Left lung (tissue), 4 donors: ENCODE measurements at regions not wholly inside any gene's neighbourhood (a gene's known extent, or its start where the extent isn't known, plus 50 kb on each side); places are given as distances from the start of the nearest gene placed in this dataset.

Source experiments
- ATAC-seq: fragments of 200-7000 bp; cut with Tn5 transposase; one replicate; pipeline ENCODE4 v1.9.1; 2020; ENCODE audit warnings: moderate library complexity
- DNase-seq, 4 donors: peaks; one replicate each; pipeline ENCODE4 v3.0.0-alpha.2; 2013 to 2020
- H3K27ac ChIP-seq, 2 donors: fragments of 200-600 bp; sonication (generic) in 1 of 2; one replicate each; pipeline versions ENCODE4 v1.5.0 to v1.8.0; 2020 to 2021
- H3K27me3 ChIP-seq, 2 donors: fragments of 200-600 bp; sonication (generic) in 1 of 2; one replicate each; pipeline versions ENCODE4 v1.5.0 to v1.8.0; 2020 to 2021
- H3K36me3 ChIP-seq, 2 donors: fragments of 200-600 bp; sonication (generic) in 1 of 2; one replicate each; pipeline versions ENCODE4 v1.5.0 to v1.8.0; 2020 to 2021
- H3K4me1 ChIP-seq, 2 donors: fragments of 200-600 bp; one replicate each; pipeline ENCODE4 v1.8.0; 2021
- H3K4me3 ChIP-seq, 2 donors: fragments of 200-600 bp; sonication (generic) in 1 of 2; one replicate each; pipeline versions ENCODE4 v1.5.0 to v1.8.0; 2020 to 2021; ENCODE audit warnings: mild to moderate bottlenecking in 1 of 2
- H3K9me3 ChIP-seq, 2 donors: fragments of 200-600 bp; sonication (generic) in 1 of 2; one replicate each; pipeline versions ENCODE4 v1.5.0 to v1.8.0; 2020 to 2021
- intact Hi-C, 2 donors: fragments of 100-400 bp; cut with DNase I; formaldehyde crosslinking; loops; one replicate each; pipeline versions ENCODE4 v1.11.2 to v1.14.2; 2022
- TF ChIP-seq, protein P1 (sequence below), 2 donors: fragments of 200-600 bp; sonication (generic) in 1 of 2; IDR thresholded peaks; one replicate each; pipeline versions ENCODE4 v1.5.0 to v1.8.0; 2021; ENCODE audit warnings: antibody characterized with exemption in 2 of 2
- donor health status: DM: no; HTN: yes; CAD: no.
- donor health status: DM: no; HTN: no; CAD: no.

DNA sequence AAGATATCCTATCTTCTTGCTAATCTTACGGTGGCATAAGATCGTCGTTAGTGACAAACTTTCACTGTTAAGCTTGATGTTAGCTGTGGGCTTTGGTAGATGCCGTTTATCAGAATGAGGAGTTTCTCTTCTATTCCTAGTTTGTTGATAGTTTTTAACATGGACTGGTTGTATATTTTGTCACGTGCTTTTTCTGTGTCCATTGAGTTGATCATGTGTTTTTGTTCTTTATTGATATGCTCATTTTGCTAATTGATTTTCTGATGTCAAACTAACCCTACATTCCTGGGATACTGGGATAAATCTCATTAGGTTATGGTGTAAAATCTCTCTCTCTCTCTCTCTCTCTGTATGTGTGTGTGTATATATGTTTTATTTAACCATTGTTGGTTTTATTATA is 545.1 kb downstream of the AACS start:
- H3K4me3 ChIP-seq, result no peak overlapping the region
- H3K27me3 ChIP-seq, result no peaks in the 10 kb centered on the region
- H3K27ac ChIP-seq, result no peak overlapping the region
- intact Hi-C loops, result no loop called here
- ATAC-seq, result no peak
- TF ChIP-seq, protein P1, sequence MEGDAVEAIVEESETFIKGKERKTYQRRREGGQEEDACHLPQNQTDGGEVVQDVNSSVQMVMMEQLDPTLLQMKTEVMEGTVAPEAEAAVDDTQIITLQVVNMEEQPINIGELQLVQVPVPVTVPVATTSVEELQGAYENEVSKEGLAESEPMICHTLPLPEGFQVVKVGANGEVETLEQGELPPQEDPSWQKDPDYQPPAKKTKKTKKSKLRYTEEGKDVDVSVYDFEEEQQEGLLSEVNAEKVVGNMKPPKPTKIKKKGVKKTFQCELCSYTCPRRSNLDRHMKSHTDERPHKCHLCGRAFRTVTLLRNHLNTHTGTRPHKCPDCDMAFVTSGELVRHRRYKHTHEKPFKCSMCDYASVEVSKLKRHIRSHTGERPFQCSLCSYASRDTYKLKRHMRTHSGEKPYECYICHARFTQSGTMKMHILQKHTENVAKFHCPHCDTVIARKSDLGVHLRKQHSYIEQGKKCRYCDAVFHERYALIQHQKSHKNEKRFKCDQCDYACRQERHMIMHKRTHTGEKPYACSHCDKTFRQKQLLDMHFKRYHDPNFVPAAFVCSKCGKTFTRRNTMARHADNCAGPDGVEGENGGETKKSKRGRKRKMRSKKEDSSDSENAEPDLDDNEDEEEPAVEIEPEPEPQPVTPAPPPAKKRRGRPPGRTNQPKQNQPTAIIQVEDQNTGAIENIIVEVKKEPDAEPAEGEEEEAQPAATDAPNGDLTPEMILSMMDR (IDR thresholded peaks at IDR 0.05), result no peak
- no peaks in the 10 kb centered on the region for H3K9me3 ChIP-seq
- no peaks in the 10 kb centered on the region for H3K36me3 ChIP-seq
- DNase-seq, result no peak
- H3K4me1 ChIP-seq, result no peaks in the 10 kb centered on the region

DNA sequence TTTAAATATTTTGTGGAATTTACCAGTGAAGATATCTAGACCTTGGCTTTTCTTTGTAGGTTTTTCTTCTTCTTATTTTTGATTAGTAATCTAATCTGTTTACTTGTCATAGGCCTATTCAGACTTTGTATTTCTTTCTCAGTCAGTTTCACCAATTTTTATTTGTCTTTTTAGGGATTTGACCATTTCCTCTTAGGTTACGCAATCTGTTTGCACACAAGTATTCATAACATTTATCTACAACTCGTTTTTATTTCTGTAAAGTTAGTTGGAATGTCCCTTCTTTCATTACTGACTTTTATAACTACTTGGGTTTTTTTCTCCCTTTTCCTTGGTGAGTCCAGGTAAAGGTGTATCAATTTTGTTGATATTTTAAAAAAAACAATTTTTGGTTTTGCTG is 545.7 kb downstream of the AACS start:
- H3K27me3 ChIP-seq, result no peaks in the 10 kb centered on the region
- no peaks in the 10 kb centered on the region for H3K9me3 ChIP-seq
- DNase-seq, result no peak
- no peaks in the 10 kb centered on the region for H3K4me1 ChIP-seq
- ATAC-seq, result no peak
- intact Hi-C loops, result no loop called here
- no peak overlapping the region for H3K4me3 ChIP-seq
- TF ChIP-seq, protein P1 (IDR thresholded peaks at IDR 0.05), result no peak
- no peak overlapping the region for H3K27ac ChIP-seq
- no peaks in the 10 kb centered on the region for H3K36me3 ChIP-seq

DNA sequence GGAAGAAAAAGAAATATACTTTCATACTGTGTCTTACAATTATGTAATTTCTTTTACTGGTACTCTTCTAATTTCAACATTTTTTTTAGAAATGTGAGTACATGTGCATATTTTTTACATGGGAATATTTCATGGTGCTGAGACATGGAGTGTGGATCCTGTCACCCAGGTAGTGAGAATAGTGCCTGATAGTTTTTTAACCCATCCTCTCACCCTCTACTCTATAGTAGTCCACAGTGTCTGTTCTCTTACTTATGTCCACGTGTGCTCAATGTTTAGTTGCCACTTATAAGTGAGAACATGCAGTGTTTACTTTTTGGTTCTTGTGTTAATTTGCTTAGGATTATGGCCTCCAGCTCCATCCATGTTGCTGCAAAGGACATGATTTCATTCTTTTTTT is 548.8 kb downstream of the AACS start:
- Histone ChIP-seq H3K4me1 (no peaks in the 10 kb centered on the region), H3K9me3 (peaks cover 0 to 6% of the 10 kb centered on the region in 2 donors), H3K36me3 (no peaks in the 10 kb centered on the region), H3K4me3 (no peak overlapping the region), H3K27me3 (no peaks in the 10 kb centered on the region), H3K27ac (no peak overlapping the region)
- ATAC-seq, result no peak
- no peak for DNase-seq
- TF ChIP-seq, protein P1 (IDR thresholded peaks at IDR 0.05), result no peak
- intact Hi-C loops, result no loop called here

DNA sequence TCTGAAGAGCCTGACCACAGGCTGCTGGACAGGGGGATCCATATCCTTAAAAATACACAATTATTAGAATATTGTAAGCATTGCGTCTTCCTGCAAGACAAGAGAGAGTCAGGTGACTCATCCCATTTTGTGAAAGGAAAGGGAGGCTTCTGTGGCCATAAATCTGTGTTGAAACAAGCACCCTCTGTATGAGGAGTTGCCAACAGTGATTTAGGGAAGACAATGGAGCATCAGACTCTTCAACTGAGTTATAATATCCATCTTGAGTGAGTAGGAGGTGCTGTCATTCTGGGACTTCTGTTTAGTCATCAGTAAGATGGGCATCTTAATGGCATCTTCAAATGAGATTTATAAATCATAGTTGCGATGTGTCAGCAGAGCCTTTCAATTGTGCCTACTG is 554.5 kb downstream of the AACS start:
- intact Hi-C loops, result no loop called here
- H3K4me1 ChIP-seq, result no peaks in the 10 kb centered on the region
- no peak overlapping the region for H3K4me3 ChIP-seq
- no peaks in the 10 kb centered on the region for H3K27me3 ChIP-seq
- TF ChIP-seq, protein P1 (IDR thresholded peaks at IDR 0.05), result no peak
- H3K27ac ChIP-seq, result no peak overlapping the region
- ATAC-seq (no peak), DNase-seq (no peak)
- peaks cover 0 to 6% of the 10 kb centered on the region in 2 donors for H3K9me3 ChIP-seq
- H3K36me3 ChIP-seq, result no peaks in the 10 kb centered on the region

DNA sequence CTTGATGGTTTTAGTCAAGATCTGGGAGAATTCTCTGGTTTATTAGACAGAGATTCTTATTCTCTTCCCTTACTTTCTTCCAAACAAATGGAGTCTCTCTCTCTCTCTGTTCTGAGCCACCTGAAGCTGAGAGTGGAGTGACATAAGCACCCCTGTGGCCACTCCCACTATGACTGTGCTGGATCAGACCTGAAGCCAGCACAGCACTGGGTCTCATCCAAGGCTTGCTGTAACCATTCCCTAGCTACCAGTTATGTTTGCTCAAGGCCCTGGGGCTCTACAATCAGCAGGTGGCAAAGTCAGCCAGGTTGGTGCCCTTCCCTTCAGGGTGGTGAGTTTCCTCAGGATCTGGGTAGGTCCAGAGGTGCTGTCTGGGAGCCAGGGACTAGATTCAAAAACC is 568.5 kb downstream of the AACS start:
- Histone ChIP-seq H3K36me3 (no peaks in the 10 kb centered on the region), H3K4me3 (no peak overlapping the region), H3K27me3 (no peaks in the 10 kb centered on the region), H3K4me1 (no peaks in the 10 kb centered on the region), H3K27ac (no peak overlapping the region), H3K9me3 (peaks cover 0 to 11% of the 10 kb centered on the region in 2 donors)
- intact Hi-C loops, result no loop called here
- TF ChIP-seq, protein P1 (IDR thresholded peaks at IDR 0.05), result no peak
- ATAC-seq (peak; percentile 56), DNase-seq (no peak)
